Thyroid gland (tissue), 4 donors: ENCODE measurements at regions not wholly inside any gene's neighbourhood (a gene's known extent, or its start where the extent isn't known, plus 50 kb on each side); places are given as distances from the start of the nearest gene placed in this dataset.

Source experiments
- CTCF ChIP-seq, 6 experiments: fragments of 200-600 bp in 3 of 6; fragments of 450-650 bp in 3 of 6; sonication (generic) in 3 of 6; IDR thresholded peaks; one replicate each; pipeline ENCODE4 v1.5.1; 2016 to 2019; ENCODE audit warnings: antibody characterized with exemption in 6 of 6, mild to moderate bottlenecking in 2 of 6, inconsistent platforms in 1 of 6, moderate library complexity in 1 of 6
- POLR2A ChIP-seq, 2 donors: fragments of 450-650 bp; IDR thresholded peaks; one replicate each; pipeline ENCODE4 v1.6.1; 2017; ENCODE audit warnings: antibody characterized with exemption in 2 of 2, mild to moderate bottlenecking in 2 of 2, moderate library complexity in 1 of 2

- TF ChIP-seq CTCF (IDR thresholded peaks at IDR 0.05): no peak
- no peak for TF ChIP-seq POLR2A (IDR thresholded peaks at IDR 0.05)
Measured at GRCh38 chr5:111954516-111955395, 197.8 kb upstream of the NREP start.
